ENCODE measurements at regions not wholly inside any gene's neighbourhood (a gene's known extent, or its start where the extent isn't known, plus 50 kb on each side); places are given as distances from the start of the nearest gene placed in this dataset.

- no peak for DNase-seq (ENCODE audit: low spot score)
- no peak overlapping the region for H3K4me3 Mint-ChIP-seq (ENCODE audit: unreplicated experiment)
- TF ChIP-seq CTCF (IDR thresholded peaks at IDR 0.05; ENCODE audit: unreplicated experiment), result no peak
- no peaks in the 10 kb centered on the region for H3K36me3 Mint-ChIP-seq (ENCODE audit: low read depth, unreplicated experiment)
- H3K9me3 Mint-ChIP-seq (ENCODE audit: unreplicated experiment), result no peaks in the 10 kb centered on the region
- H3K27me3 Mint-ChIP-seq (ENCODE audit: unreplicated experiment), result no peaks in the 10 kb centered on the region
- no peak overlapping the region for H3K27ac Mint-ChIP-seq (ENCODE audit: unreplicated experiment)
- peaks cover 3% of the 10 kb centered on the region for H3K4me1 Mint-ChIP-seq (ENCODE audit: unreplicated experiment)
Measured at GRCh38 chr6:74956559-74957428, 249.1 kb downstream of the COL12A1 start.

DNA sequence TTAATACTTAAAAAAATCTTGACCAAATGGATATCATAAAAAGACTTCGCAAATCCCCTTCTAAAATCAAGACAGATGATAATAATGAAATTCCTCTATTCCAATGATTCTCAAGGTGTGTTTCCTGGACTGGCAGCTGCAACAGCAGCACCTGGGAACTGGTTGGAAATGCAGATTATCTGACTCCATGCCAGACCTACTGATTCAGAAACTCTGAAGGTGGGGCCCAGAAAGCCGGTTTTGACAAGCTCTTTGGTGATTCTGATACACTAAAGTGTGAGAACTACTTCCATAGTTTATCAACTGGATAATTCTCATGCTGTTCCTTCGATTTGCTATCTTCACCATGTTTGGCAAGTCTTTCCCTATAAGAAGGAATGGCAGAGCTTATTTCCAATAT is 252.1 kb downstream of the COL12A1 start:
- no peaks in the 10 kb centered on the region for H3K36me3 Mint-ChIP-seq (ENCODE audit: low read depth, unreplicated experiment)
- no peak for TF ChIP-seq CTCF (IDR thresholded peaks at IDR 0.05; ENCODE audit: unreplicated experiment)
- no peaks in the 10 kb centered on the region for H3K27me3 Mint-ChIP-seq (ENCODE audit: unreplicated experiment)
- peaks cover 3% of the 10 kb centered on the region for H3K4me1 Mint-ChIP-seq (ENCODE audit: unreplicated experiment)
- no peak for DNase-seq (ENCODE audit: low spot score)
- H3K9me3 Mint-ChIP-seq (ENCODE audit: unreplicated experiment), result no peaks in the 10 kb centered on the region
- no peak overlapping the region for H3K27ac Mint-ChIP-seq (ENCODE audit: unreplicated experiment)
- H3K4me3 Mint-ChIP-seq (ENCODE audit: unreplicated experiment), result no peak overlapping the region

GRCh38 chr6:74946961-74947360 is 258.9 kb downstream of the COL12A1 start:
- Mint-ChIP-seq H3K4me3 (ENCODE audit: unreplicated experiment) (no peak overlapping the region), H3K36me3 (ENCODE audit: low read depth, unreplicated experiment) (no peaks in the 10 kb centered on the region), H3K9me3 (ENCODE audit: unreplicated experiment) (no peaks in the 10 kb centered on the region), H3K4me1 (ENCODE audit: unreplicated experiment) (no peaks in the 10 kb centered on the region), H3K27ac (ENCODE audit: unreplicated experiment) (no peak overlapping the region), H3K27me3 (ENCODE audit: unreplicated experiment) (no peaks in the 10 kb centered on the region)
- no peak for TF ChIP-seq CTCF (IDR thresholded peaks at IDR 0.05; ENCODE audit: unreplicated experiment)
- DNase-seq (ENCODE audit: low spot score), result no peak

- no peaks in the 10 kb centered on the region for H3K36me3 Mint-ChIP-seq (ENCODE audit: low read depth, unreplicated experiment)
- no peaks in the 10 kb centered on the region for H3K4me1 Mint-ChIP-seq (ENCODE audit: unreplicated experiment)
- H3K4me3 Mint-ChIP-seq (ENCODE audit: unreplicated experiment), result no peak overlapping the region
- TF ChIP-seq CTCF (IDR thresholded peaks at IDR 0.05; ENCODE audit: unreplicated experiment), result no peak
- no peak overlapping the region for H3K27ac Mint-ChIP-seq (ENCODE audit: unreplicated experiment)
- H3K9me3 Mint-ChIP-seq (ENCODE audit: unreplicated experiment), result no peaks in the 10 kb centered on the region
- no peaks in the 10 kb centered on the region for H3K27me3 Mint-ChIP-seq (ENCODE audit: unreplicated experiment)
- no peak for DNase-seq (ENCODE audit: low spot score)
Measured at GRCh38 chr6:74942130-74942529, 263.7 kb downstream of the COL12A1 start.

DNA sequence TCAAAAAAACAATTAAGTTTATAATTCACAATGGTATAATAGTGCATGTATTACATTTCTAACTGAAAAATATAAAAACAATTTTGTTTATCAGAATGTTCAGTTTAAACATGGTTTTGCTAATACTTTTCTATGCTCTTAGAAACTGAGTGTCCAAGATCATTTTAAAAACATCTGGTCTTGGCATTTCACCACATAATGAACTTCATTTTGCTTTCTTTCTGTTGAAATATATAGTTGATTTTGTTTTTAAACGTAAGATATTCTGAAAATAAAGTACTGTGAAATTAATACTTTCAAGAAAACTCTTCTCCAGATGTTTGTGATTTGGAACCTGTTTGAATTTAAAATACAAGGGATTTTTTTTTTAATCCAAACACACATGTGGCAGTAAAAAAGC is 264.4 kb downstream of the COL12A1 start:
- no peaks in the 10 kb centered on the region for H3K4me1 Mint-ChIP-seq (ENCODE audit: unreplicated experiment)
- no peak for TF ChIP-seq CTCF (IDR thresholded peaks at IDR 0.05; ENCODE audit: unreplicated experiment)
- no peak for DNase-seq (ENCODE audit: low spot score)
- H3K36me3 Mint-ChIP-seq (ENCODE audit: low read depth, unreplicated experiment), result no peaks in the 10 kb centered on the region
- no peak overlapping the region for H3K4me3 Mint-ChIP-seq (ENCODE audit: unreplicated experiment)
- no peaks in the 10 kb centered on the region for H3K27me3 Mint-ChIP-seq (ENCODE audit: unreplicated experiment)
- H3K27ac Mint-ChIP-seq (ENCODE audit: unreplicated experiment), result no peak overlapping the region
- no peaks in the 10 kb centered on the region for H3K9me3 Mint-ChIP-seq (ENCODE audit: unreplicated experiment)

Data from endothelial cell (in vitro differentiated cells).